ENCODE measurements at regions not wholly inside any gene's neighbourhood (a gene's known extent, or its start where the extent isn't known, plus 50 kb on each side); places are given as distances from the start of the nearest gene placed in this dataset.

- H3K4me3 ChIP-seq: no peak overlapping the region
- TF ChIP-seq NFE2L2 (conservative IDR thresholded peaks at IDR 0.05; ENCODE audit: low read length): no peak
- no peak for TF ChIP-seq HOXB13 (CRISPR knock-in tag; IDR thresholded peaks at IDR 0.05; ENCODE audit: low read depth)
- no peak for TF ChIP-seq NPAS2 (CRISPR knock-in tag; IDR thresholded peaks at IDR 0.05; ENCODE audit: borderline replicate concordance)
- TF ChIP-seq RFX5 (IDR thresholded peaks at IDR 0.05): no peak
- TF ChIP-seq KDM5A (IDR thresholded peaks at IDR 0.05): no peak
- no peak for TF ChIP-seq EP300 (IDR thresholded peaks at IDR 0.05)
- no peak for TF ChIP-seq PHF8 (IDR thresholded peaks at IDR 0.05; ENCODE audit: borderline replicate concordance, low read depth)
- no peak for TF ChIP-seq CBX8 (IDR thresholded peaks at IDR 0.05)
- no peak for TF ChIP-seq JUNB (IDR thresholded peaks at IDR 0.05)
- no peak for TF ChIP-seq PBX3 (IDR thresholded peaks at IDR 0.05)
- no peak for TF ChIP-seq JUN (IDR thresholded peaks at IDR 0.05)
- no peak for TF ChIP-seq EHMT2 (IDR thresholded peaks at IDR 0.05; ENCODE audit: low read depth)
- H3K27ac ChIP-seq: peak overlapping the region in 1 of 2 experiments; percentile 83; a peak in 3 of 6 replicates
- FAIRE-seq: no peak
- no peak for DNase-seq (ENCODE audit: low read depth in 1 of 2, low spot score in 1 of 2)
- no peaks in the 10 kb centered on the region for H3K9me3 ChIP-seq
- no peak for ATAC-seq
- H3K4me2 ChIP-seq: no peak overlapping the region
- 90% methylated on average over 2 of the region's 2 CpGs for WGBS (ENCODE audit: missing lambda C conversion rate)
- ChIA-PET CTCF (interaction anchor here (0.9 to 1.7 kb wide), 3 partner anchors 20 to 177 kb away, joined by 3 to 6 read pairs (median 3); partner anchors contain the start of gene PHLDA1), POLR2A (no interaction called here)
- H3K4me1 ChIP-seq: peaks cover 32% of the 10 kb centered on the region
These were observed 177.9 kb downstream of the PHLDA1 start for GRCh38 chr12:75853626-75854025.

- POLR2A ChIA-PET: no interaction called here
- no peaks in the 10 kb centered on the region for H3K9me3 ChIP-seq
- H3K4me3 ChIP-seq: no peak overlapping the region
- TF ChIP-seq HOXA7 (CRISPR knock-in tag; IDR thresholded peaks at IDR 0.05): no peak
- no peak for TF ChIP-seq HMGXB4 (CRISPR knock-in tag; IDR thresholded peaks at IDR 0.05; ENCODE audit: borderline replicate concordance)
- TF ChIP-seq BCL3 (IDR thresholded peaks at IDR 0.05): no peak
- no peak for TF ChIP-seq MYC (IDR thresholded peaks at IDR 0.05; ENCODE audit: borderline replicate concordance, low read length)
- TF ChIP-seq EHMT2 (IDR thresholded peaks at IDR 0.05; ENCODE audit: low read depth): no peak
- TF ChIP-seq CEBPB (IDR thresholded peaks at IDR 0.05): no peak
- no peak for TF ChIP-seq E2F6 (IDR thresholded peaks at IDR 0.05; ENCODE audit: borderline replicate concordance, low read depth)
- no peak for TF ChIP-seq NFE2L2 (conservative IDR thresholded peaks at IDR 0.05; ENCODE audit: low read length)
- no peak for TF ChIP-seq USF2 (IDR thresholded peaks at IDR 0.05)
- TF ChIP-seq ZNF302 (CRISPR knock-in tag; IDR thresholded peaks at IDR 0.05): no peak
- no peak for TF ChIP-seq MAX (IDR thresholded peaks at IDR 0.05)
- TF ChIP-seq FOSB (CRISPR knock-in tag; IDR thresholded peaks at IDR 0.05): no peak
- no peak for TF ChIP-seq KDM1A (IDR thresholded peaks at IDR 0.05; ENCODE audit: low read depth)
- TF ChIP-seq HDAC2 (IDR thresholded peaks at IDR 0.05): no peak
- DNase-seq (ENCODE audit: low read depth in 1 of 2, low spot score in 1 of 2): no peak
- peak overlapping the region in 1 of 2 experiments; percentile 83; a peak in 4 of 6 replicates for H3K27ac ChIP-seq
- FAIRE-seq: no peak
- peaks cover 32% of the 10 kb centered on the region for H3K4me1 ChIP-seq
- WGBS (ENCODE audit: missing lambda C conversion rate): 93% methylated on average over 2 of the region's 2 CpGs
- ATAC-seq: no peak
- CTCF ChIA-PET: interaction anchor here (1.3 kb wide), 1 partner anchor 31 kb away, joined by 3 read pairs; no protein-coding TSS in a partner anchor
- no peak overlapping the region for H3K4me2 ChIP-seq
These were observed 178.6 kb downstream of the PHLDA1 start for GRCh38 chr12:75852956-75853355.
